ENCODE measurements at regions not wholly inside any gene's neighbourhood (a gene's known extent, or its start where the extent isn't known, plus 50 kb on each side); places are given as distances from the start of the nearest gene placed in this dataset.

- no peak for DNase-seq
Observed at GRCh38 chr2:128803222-128803621, 484.6 kb upstream of the HS6ST1 start.

GRCh38 chr2:128805237-128805636, 486.6 kb upstream of the HS6ST1 start:
- DNase-seq, result no peak

- DNase-seq, result no peak
Observed at GRCh38 chr2:128805918-128806317, 487.2 kb upstream of the HS6ST1 start.

GRCh38 chr2:128807317-128807716, 488.6 kb upstream of the HS6ST1 start:
- DNase-seq, result no peak

GRCh38 chr2:128808462-128809258, 490.0 kb upstream of the HS6ST1 start:
- DNase-seq, result no peak

GRCh38 chr2:128809259-128809636, 490.6 kb upstream of the HS6ST1 start:
- no peak for DNase-seq

- DNase-seq, result no peak
Observed at GRCh38 chr2:128809880-128810279, 491.2 kb upstream of the HS6ST1 start.

GRCh38 chr2:128812183-128812940, 493.7 kb upstream of the HS6ST1 start:
- no peak for DNase-seq

- DNase-seq, result no peak
Observed at GRCh38 chr2:128813352-128814034, 494.8 kb upstream of the HS6ST1 start.

GRCh38 chr2:128815248-128815647, 496.6 kb upstream of the HS6ST1 start:
- DNase-seq, result no peak

- no peak for DNase-seq
Observed at GRCh38 chr2:128817171-128817570, 498.5 kb upstream of the HS6ST1 start.

GRCh38 chr2:128817813-128818212, 499.1 kb upstream of the HS6ST1 start:
- DNase-seq, result no peak

- no peak for DNase-seq
Observed at GRCh38 chr2:128818248-128818647, 499.6 kb upstream of the HS6ST1 start.

- no peak for DNase-seq
Observed at GRCh38 chr2:128818704-128819491, 500.2 kb upstream of the HS6ST1 start.

GRCh38 chr2:128820452-128820851, 501.8 kb upstream of the HS6ST1 start:
- DNase-seq, result no peak

GRCh38 chr2:128821010-128821409, 502.3 kb upstream of the HS6ST1 start:
- DNase-seq, result no peak

- no peak for DNase-seq
Observed at GRCh38 chr2:128832946-128833663, 514.4 kb upstream of the HS6ST1 start.

- no peak for DNase-seq
Observed at GRCh38 chr2:128833664-128834027, 515.0 kb upstream of the HS6ST1 start.

- no peak for DNase-seq
Observed at GRCh38 chr2:128834207-128834879, 515.7 kb upstream of the HS6ST1 start.

- no peak for DNase-seq
Observed at GRCh38 chr2:128834880-128835252, 516.2 kb upstream of the HS6ST1 start.

- no peak for DNase-seq
Observed at GRCh38 chr2:128835342-128835855, 516.7 kb upstream of the HS6ST1 start.

GRCh38 chr2:128835974-128836373, 517.3 kb upstream of the HS6ST1 start:
- no peak for DNase-seq

All from stimulated activated CD4-positive, alpha-beta T cell treated with anti-CD3 and anti-CD28 coated beads, Interleukin-2, amount 100 ng/mL, for 24 hours (primary cell).